NCI-H748 treated with DMSO at 0.1 percent for 48 hours (cell line): ENCODE measurements at regions not wholly inside any gene's neighbourhood (a gene's known extent, or its start where the extent isn't known, plus 50 kb on each side); places are given as distances from the start of the nearest gene placed in this dataset.

Source experiments
- DNase-seq: peaks from one replicate; lab custom pipeline; 2025; lab: John Stamatoyannopoulos, UW

DNA sequence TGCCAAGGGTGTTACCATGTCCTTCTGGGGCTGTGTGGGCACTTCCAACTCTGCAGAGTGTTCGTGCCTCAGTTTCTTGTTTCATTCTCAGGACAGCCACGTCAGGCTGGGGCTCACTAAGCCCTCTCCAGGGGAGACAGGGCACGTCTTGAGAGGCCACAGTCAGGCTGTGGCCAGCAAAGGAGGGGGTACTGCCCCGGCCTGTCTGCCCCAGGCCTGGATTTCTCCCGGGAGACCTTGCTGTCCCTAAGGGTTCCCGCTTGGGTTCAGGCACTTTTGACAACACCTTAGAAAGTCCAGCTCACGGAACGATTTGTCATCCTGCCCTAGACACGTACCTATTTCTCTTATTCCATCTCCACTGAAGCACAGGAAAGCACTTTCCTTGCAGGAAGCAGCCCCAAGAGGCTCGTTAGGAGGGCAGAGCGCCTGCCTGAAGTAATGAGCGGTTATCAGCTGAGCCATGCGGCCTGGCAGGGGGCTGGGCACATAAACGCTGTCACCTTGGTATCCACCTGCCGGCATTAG lies 290.4 kb upstream of the RTL1 start:
- no peak for DNase-seq

DNA sequence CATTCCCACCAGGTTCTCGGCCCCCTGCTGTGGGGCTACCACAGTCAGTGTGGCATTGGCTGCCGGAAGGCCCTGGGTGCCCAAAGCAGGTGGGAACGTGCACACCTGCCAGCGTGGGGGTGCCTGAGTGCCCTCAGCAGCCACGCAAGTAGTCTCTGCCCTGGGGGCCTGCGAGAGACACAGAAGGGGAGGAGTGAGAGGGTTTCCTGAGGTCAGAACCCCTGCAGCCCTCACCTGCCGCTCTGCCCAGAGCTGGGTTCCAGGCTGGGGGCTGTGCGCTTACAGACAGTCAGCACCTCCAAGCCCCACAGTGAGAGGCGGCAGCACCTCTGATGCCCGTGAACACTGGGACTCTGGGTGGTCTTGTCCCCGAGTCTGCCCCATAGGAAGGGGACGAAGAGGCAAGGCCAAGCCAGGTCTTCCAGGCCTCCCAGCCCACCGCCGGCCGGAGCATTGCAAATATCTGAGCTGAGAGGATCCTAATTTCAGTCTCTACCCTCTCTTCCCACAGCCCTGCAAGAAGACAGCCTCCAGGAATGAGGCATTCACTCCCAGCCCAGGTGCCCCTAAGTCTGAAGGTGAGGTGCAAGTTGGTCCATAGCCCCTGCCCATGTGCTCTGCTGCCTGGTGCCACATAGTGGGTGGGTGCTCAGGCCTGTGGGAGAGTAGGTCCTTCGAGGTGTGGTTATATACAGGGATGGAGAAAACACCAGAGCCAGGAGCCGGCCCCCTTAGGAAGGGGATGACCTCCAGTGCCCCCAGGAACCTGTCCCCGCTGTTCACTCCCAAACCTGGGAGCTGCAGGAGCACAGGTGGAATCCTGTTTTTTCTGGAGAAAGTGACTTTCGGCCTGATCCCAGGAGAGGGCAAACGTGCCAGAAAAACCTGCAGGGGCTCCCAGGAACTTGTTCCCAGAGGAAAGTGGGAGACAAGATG lies 291.1 kb upstream of the RTL1 start:
- DNase-seq = no peak

DNA sequence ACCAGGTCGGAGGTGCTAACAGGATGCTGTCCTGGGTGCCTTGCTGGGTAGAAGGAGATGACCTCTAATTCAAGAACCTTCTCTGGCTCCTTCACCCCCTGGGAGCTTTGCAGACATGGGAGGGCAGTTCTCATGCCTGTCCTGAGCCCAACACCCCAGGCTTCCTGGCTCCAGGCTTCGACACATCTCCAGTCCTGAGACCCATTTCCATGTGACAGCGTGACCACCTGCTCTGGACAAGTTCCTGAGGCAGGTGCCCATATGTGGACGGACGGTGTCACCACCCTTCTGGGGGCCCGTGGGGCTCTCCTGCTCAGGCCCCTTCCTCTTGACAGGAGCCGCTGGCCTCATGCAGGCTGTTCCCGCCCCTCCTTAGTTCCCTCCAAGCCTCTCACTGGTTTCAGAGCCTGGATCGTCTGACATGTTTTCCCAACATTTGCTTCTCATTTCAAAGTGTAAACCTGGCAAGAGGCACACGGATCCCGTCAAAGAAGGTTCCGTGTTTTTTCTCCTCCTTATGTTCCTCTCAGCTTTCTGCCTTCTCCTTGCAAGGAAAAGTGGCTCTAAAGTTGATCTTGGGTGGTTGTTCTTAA lies 291.9 kb upstream of the RTL1 start:
- no peak for DNase-seq

DNA sequence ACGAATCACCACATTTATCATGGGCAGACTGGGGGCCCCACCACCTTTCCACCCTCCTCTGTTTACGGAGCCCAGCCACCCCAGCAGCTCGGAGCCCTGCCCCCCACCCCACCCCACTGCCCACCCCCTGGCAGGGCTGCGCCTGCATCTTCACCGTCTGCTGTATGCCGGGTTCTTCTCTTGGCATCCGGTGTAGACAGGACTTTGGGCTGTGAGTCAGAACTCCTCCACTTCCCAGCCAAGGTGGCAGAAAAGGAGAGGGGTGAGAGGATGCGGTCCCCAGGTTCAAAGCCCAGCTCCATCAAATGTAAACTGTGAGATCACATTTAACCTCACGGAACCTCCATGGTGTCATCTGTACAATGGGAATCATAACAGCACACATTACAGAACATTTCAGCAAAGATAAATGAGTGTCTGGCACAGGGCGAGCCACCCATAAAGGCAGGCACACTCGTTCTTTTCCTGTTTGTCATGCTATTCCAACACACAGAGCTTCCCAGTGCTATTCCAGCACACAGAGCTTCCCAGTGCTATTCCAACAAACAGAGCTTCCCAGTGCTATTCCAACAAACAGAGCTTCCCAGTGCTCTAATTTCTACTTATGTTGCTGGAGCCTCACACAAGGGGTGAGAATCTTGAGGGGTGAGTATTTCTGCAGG lies 292.7 kb upstream of the RTL1 start:
- no peak for DNase-seq

DNA sequence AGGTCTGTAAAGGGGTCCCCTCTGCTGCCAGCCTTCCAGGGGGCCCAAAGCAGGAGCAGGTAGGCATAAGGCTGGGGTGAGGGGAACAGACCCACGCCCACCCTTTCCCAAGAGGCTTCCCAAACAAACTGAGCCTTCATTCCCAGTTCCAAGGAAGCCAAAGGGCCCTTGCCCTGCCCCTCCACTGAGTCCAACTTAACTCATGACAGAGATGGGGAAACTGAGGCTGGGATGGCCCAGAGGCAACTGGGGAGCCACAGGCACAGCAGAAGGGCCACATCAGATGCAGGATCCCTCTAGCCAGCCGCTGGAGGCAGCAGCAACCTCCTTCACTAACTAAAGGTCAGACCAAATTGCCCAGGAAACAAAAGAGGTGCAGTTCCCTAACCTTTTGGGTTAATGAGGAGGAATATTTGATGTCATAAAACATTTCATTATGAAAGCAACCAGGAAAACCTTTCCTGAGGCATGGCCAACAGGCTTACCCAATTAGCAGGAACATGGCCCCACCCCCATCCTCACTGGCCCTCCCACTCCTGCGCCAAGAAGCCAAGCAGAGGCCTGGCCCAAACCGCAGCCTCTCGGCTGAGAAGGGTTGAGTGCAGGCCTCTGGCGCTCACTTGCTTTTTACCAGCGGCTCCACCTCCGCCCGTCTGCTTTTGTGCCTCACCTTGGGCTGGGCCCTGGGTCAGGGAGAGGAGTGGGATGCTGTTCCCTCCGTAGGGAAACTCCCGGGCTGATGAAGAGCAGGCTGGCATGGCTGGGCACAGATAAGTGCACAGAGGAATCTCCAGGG lies 293.5 kb upstream of the RTL1 start:
- no peak for DNase-seq

DNA sequence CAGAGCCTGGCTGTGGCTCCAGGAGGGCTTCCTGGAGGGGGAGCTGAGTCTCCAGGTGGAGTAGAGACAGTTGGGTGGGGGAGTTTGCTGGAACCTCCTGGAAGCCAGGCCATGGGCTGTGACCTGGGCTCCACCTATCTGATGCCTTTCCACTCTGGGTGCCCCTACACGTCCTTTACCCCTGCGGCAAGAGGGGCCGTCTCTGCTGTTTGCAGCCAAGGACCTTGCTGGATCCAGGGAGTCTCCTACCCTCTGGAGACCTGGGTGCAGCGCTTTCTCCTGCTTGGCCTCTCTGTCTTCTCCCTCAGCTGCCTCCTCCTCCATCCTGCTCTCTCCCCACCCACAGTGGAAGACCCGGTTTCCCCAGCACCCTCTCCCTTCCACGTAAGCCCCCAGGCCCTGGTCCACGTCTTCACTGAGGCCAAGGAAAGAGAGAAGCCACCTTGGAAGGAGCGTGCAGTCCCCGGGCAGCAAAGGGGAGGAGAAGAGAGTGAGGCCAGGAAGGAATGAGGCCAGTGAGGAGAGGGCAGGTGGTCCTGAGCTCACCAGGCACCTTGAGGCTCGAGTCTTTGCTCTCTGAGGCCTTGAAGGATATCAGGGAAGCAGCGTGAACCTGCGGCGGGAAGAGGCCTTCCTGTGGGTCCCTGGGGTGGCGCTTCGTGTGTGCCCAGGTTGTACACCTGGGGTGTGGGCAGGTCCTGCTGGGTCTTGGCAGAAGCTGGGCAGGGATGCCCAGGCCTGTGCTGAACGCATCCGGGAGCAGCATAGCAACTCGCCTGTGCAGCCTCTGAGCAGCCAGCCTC lies 294.3 kb upstream of the RTL1 start:
- no peak for DNase-seq

DNA sequence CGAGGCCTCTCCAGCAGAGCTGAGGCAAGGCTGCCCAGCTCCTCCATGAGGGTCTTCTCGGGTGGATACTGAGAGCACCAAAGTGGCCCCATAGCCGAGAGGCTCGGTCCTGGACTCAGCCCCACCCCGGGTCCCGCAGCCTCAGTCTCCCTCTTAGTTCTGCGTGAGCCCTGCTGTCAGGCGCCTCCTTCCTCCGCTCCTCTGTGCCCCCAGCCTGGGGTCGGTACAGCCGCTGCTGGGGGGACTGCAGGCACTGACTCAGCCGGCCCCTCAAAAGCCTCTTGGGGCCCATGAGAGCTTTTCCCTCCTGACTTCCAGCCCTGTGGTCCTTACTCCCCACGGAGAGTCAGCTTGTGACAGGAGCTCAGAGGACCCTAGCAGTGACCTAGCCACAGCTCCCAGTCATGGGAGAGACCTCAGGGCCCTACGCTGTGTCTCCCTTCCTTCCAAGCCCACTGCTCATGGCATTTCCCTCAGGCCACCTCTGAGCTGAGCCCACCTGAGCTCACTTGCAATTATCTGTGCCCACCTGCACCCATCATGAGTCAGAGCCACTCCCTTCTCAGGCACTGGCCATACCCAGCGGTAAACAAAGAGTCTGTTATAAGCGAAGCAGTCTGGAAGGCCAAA lies 295.0 kb upstream of the RTL1 start:
- no peak for DNase-seq

DNA sequence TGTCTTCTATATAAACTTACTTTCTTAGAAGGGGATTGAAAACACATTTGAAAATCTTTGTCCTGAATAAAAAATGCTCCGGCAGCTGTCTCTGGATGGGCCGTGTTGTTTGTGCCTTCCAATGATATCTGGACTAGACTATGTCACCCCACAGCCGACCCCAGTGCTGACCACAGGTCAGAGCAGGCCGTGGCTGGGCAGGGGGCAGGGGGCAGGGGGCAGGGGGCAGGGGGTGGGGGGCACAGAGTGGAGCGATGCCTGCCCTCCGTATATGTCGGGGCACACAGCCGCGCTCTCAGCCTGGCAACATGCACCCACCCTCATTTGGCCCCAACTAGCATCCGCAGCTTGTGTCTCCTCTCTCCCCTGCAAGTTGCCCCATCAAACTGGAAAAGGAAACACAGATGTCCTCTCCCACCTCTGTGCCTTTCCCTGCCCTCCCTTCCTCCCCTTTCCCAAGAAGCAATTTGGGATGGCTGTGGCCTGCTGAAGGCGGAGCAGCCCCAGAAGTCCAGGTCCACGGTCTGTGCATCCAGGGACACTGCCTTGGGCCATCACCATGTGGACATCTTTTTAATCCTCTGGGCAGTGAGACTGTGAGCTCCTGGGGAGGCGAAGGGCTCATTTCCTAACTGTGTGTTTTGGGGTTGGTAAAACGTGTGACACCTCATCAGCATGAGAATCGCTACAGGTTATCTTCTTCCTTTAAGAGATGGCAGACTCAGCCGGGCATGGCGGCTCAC lies 295.7 kb upstream of the RTL1 start:
- DNase-seq = no peak

DNA sequence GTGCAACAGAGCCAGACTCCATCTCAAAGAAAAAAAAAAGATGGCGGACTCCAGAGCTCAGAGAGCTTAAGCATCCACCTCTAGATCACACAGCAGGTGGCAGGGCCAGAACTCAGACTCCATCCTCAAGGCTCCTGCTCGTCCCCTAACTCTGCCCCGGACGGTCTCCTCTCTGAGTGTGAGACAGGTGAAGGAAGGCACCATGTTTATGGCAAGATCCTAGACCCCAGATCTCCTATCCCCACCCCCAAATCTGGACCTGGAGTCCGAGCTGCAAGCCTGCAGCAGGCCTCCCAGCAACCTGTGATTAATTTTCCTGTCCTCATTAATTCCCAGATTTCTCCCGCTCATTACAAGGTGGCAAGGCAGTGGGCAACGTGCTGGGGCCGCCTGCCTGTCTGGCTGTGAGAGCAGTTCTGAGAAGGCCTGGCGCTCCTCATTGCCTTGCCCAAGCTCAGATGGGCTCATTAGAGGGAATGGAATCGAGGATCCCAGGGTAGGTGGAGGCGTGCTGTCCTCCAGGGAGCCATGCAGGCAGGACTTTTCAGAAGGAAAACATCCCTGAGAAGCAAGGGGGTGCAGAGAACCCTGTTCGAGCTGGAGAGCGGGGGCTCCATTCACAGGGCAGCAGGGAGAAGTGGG lies 296.6 kb upstream of the RTL1 start:
- DNase-seq = no peak

DNA sequence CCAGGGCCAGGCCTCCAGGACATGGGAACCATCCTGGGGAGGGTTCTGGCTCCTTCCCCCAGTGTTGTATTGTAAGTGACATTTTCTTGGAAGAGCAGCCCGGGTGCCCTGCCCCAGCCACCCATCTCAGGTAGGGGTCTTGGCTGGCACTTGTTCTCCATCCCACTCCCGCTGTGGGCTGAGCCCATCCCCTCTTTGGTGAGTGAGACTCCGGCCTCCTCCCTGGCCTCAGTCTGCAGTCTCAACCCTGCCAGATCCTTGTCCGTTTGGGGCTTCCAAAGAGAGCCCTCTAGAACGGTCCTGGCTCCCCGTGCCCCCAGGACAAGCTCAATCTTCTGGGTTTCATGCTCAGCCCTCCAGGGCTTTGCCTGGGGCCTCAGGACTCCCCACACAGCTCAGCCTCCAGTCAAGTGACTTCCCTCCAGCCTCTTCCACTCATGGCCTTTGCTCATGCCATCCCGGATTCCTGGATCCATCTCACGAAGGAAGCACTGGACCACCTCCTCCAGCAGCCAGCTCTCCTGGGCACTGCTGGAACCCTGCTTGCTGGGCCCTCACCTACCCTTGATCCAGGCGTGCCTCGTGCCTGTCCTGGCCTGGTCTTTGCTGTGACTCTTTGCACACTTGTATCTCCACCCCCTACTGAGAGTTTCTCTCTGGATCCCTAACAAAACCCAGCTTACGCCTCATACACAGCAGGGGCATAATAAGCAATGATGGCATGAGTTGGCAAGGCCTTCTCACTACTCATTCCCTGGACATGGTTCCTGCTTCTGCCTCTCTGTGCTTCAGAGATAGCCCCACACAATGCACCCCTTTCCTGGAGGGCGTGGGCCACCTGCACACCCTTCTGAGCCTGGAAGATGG lies 297.4 kb upstream of the RTL1 start:
- DNase-seq = no peak

DNA sequence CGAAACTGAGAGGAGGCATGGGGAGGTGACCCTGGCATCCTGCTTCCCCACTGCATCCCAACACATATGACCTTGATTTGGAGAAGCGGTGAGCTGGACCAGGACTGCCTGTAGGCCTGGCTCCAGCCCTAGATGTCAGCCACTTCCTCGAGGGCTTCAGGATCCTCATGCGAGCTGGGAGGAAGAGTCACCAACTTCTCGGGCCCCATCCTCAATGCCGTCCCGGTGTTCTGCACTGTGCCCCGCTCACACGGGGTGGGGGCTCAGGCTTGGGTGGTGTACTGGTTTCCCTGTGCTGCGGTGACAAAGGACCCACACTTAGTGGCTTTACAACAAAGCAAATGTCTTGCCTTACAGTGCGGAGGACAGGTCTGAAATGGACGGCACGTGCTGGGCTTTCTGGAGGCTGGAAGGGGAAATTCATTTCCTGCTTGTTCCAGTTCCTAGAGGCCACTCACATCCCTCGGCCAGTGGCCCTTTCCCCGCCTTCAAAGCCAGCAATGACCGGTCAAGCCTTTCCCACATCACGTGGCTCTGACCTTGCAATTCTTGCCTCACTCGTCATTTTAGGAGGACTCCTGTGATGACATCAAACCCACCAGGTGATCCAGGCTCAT lies 298.1 kb upstream of the RTL1 start:
- DNase-seq = no peak

DNA sequence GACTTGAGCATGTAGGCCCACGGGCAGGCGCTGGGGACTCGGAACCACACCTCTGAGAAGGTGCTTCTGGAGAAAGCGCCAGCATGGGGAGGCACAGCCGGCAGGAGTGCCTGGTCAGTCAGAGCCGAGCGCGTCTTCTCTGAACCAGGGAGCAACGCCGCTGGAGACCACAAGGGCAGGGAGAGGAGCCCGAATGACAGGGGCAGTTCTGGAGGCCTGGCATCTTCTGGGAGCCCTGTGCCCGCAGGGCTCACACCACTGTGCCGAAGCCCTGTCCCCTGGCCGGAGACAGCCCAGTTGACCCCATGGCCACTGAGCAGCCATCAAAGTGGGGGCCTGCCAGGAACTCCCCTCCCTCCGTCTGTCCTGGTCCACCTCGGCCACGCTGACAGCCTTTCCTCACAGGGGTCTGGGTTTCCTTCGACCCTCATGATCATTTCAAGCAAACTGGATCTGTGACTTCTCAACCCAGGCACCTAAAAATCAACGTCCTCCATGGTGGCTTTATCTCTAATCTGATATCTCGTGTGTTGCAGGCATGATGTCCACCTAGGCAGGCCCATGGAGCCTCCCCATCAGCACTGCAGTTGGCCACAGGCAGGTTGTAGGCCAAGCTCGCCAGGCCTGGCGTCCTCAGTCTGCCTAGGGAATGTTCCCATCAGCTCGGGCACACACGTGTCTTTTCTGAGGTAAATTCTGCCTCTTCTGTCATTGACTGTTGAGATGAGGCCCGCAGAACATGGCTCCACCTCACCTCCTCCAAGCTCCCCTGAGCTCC lies 299.3 kb upstream of the RTL1 start:
- no peak for DNase-seq

DNA sequence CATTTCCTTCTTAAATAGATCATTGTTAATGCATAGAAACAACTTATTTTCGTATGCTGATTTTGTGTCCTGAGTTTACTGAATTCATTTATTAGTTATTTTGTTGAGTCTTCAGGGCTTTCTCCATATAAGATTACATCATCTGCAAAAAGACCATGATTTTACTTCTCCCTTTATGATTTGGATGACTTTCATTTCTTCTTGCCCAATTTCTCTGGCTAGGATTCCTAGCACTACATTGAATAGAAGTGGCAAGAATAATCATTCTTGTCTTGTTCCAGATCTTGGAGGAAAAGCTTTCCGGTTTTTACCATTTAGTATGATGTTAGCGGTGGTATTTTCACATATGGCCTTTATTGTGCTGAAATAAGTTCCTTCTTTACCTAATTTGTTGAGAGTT lies 303.0 kb upstream of the RTL1 start:
- no peak for DNase-seq

DNA sequence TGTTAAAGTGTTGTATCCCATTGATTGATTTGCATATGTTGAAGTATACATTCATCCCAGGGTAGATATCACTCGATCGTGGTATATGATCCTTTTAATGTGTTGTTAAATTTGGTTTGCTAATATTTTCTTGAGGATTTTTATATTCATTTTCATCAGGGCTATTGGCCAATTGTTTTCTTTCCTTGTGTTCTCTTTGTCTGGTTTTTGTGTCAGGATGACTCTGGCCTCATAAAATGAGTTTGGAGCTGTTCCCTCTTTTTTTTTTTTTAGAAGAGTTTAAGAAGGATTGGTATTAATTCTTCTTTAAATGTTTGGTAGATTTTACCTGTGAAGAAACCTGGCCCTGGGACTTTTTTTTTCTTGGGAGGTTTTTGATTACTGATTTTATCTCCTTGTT lies 303.5 kb upstream of the RTL1 start:
- DNase-seq = no peak

DNA sequence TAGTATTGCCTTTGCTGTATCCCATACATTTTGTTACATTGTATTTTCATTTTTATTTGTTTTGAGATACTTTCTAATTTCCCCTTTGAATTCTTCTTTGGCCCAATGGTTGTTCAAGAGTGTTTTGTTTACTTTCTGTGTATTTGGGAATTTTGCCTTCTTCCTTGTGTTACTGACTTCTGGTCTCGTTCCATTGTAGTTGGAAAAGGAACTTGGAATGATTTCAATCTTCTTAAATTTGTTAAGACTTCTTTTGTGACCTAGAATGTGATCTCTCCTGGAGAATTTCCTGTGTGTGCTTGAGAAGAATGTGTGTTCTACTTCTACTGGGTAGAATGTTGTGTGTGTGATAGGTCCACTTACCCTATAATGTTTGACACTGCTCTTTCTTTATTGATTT lies 304.4 kb upstream of the RTL1 start:
- DNase-seq = no peak

DNA sequence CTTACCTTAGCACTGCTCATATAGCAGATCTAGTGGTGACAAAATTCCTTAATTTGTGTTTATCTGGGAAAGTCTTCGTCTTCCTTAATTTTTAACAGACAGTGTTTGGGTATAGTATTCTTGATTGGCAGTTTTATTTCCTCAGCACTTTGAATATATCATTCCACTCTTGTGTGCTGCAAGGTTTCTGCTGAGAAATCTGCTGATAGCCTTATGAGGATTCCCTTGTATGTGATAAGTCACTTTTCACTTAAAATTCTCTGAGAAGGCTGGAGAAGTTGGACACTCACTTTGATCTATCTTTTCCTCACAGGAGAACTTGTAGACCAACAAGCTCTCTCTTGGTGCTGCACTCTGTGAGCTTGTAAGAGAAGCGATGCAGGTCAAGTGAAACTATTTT lies 306.1 kb upstream of the RTL1 start:
- no peak for DNase-seq

DNA sequence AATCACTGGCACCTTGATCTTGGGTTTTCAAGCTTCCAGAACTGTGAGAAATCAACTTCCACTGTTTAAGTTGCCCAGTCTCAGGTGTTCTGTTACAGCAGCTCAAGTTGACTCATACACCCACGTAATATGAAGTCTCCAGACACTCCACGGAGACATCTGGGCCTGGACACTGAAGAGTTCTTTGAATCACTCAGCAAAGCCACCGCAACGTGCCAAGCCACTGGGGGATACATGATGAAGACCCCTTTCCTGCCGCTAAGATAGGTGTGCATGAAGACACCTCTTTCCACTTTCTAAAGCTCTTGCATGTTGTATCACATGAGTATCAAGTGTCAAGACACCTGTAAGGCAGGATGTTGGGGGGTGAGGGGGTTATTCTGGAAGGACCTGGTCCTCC lies 311.7 kb upstream of the RTL1 start:
- no peak for DNase-seq
